Peyer's patch (tissue), 4 donors: ENCODE measurements at regions not wholly inside any gene's neighbourhood (a gene's known extent, or its start where the extent isn't known, plus 50 kb on each side); places are given as distances from the start of the nearest gene placed in this dataset.

Experiments
- DNase-seq, 3 donors: peaks; one replicate each; pipeline ENCODE4 v3.0.0-alpha.2; 2017 to 2019
- H3K27ac ChIP-seq, 4 donors: fragments of 200-600 bp; sonication (generic); one replicate each; pipeline ENCODE4 v1.5.1; 2016 to 2019
- H3K27me3 ChIP-seq, 2 donors: fragments of 200-600 bp; sonication (generic); one replicate each; pipeline ENCODE4 v1.5.1; 2019
- H3K36me3 ChIP-seq, 3 donors: fragments of 200-600 bp; sonication (generic); one replicate each; pipeline ENCODE4 v1.5.1; 2016 to 2019
- H3K4me1 ChIP-seq, 4 donors: fragments of 200-600 bp; sonication (generic); one replicate each; pipeline ENCODE4 v1.5.1; 2016 to 2019
- H3K4me3 ChIP-seq, 4 donors: fragments of 200-600 bp; sonication (generic); 1 replicate in 3 of 4; 2 replicates in 1 of 4; pipeline ENCODE4 v1.5.1; 2016 to 2019; ENCODE audit warnings: mild to moderate bottlenecking in 1 of 4
- H3K9me3 ChIP-seq, 4 donors: fragments of 200-600 bp; sonication (generic); one replicate each; pipeline ENCODE4 v1.5.1; 2016 to 2019; ENCODE audit warnings: mild to moderate bottlenecking in 1 of 4
- POLR2A ChIP-seq, 2 donors: fragments of 450-650 bp; IDR thresholded peaks; one replicate each; pipeline ENCODE4 v1.5.1; 2017; ENCODE audit warnings: antibody characterized with exemption in 2 of 2, mild to moderate bottlenecking in 2 of 2, moderate library complexity in 2 of 2
- TF ChIP-seq, protein P1 (sequence below), 6 experiments: fragments of 450-650 bp in 4 of 6; fragments of 200-600 bp in 2 of 6; sonication (generic) in 1 of 6; IDR thresholded peaks; one replicate each; pipeline ENCODE4 v1.5.1; 2017 to 2019; ENCODE audit warnings: antibody characterized with exemption in 6 of 6, mild to moderate bottlenecking in 3 of 6, moderate library complexity in 1 of 6

DNA sequence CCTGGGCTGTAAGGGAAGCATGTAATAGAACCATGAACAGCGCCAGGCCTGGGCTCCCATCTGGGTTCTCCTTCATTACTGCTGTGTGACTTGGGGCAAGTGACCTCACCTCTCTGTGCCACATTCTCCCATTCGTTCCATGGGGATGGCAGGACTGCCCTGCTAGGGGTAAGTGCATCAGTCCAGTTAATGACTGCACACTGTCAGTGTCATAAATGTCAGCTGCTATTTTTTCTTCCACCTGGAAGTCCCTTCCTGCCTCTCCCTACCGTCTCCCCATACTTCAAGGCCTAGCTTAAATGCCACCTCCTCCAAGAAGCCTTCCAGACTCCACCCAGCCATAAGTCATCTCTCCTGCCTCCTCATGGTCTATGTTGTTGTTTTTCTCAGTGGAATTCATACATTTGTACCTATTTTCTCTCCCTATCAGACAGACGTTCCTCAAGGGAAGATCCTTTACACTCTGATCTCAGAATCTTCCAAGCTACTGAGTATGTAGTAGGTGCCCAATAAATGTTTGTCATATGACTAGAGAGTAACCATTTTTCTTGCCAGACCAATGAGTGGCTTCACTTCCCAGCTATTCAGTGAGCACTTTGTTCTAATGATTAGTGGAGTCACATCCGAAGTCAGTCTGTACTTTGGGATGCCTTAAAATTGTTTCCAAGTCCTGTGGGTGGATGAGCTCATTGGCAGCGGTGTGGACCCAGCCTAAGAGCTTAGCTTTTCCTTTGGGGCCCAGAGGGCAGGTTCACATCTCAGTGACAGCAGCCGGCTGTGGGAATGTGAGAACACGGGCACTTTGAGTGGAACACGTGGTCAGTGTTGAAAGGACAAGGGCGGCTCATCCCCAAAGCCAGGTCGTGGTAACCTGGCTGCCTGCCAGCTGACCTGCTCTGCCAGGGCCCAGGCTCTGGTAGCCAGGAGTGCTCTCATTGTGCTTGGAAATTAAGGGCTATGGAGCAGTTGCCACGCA, 147.5 kb upstream of the GSE1 start:
- Histone ChIP-seq H3K36me3 (no peaks in the 10 kb centered on the region), H3K27me3 (no peaks in the 10 kb centered on the region), H3K4me3 (no peak overlapping the region), H3K27ac (no peak overlapping the region), H3K4me1 (peaks cover 3 to 25% (median 9%) of the 10 kb centered on the region in 4 donors), H3K9me3 (no peaks in the 10 kb centered on the region)
- DNase-seq, result no peak
- no peak for TF ChIP-seq POLR2A (IDR thresholded peaks at IDR 0.05)

DNA sequence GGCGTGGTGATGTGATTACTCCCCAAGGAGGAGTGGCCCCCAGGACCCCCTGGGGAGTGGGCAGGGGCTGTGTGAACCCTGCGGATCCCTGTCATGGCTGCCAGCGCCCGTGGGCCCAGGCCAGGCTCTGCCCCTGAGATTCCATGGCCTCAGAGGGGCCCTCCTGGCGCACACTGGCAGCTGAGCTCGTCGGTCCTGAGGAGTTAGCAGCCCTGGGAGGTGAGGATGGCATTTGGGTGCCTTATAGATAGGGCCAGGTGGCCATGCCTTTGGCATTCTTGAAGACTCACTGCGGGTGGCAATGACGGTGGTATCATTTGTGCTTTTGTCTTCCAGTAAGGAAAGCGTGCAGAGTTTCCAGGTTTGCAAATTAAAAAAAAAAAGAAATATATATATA, 146.8 kb upstream of the GSE1 start:
- no peaks in the 10 kb centered on the region for H3K27me3 ChIP-seq
- H3K4me3 ChIP-seq, result no peak overlapping the region
- DNase-seq, result no peak
- no peaks in the 10 kb centered on the region for H3K36me3 ChIP-seq
- no peaks in the 10 kb centered on the region for H3K9me3 ChIP-seq
- TF ChIP-seq, protein P1, sequence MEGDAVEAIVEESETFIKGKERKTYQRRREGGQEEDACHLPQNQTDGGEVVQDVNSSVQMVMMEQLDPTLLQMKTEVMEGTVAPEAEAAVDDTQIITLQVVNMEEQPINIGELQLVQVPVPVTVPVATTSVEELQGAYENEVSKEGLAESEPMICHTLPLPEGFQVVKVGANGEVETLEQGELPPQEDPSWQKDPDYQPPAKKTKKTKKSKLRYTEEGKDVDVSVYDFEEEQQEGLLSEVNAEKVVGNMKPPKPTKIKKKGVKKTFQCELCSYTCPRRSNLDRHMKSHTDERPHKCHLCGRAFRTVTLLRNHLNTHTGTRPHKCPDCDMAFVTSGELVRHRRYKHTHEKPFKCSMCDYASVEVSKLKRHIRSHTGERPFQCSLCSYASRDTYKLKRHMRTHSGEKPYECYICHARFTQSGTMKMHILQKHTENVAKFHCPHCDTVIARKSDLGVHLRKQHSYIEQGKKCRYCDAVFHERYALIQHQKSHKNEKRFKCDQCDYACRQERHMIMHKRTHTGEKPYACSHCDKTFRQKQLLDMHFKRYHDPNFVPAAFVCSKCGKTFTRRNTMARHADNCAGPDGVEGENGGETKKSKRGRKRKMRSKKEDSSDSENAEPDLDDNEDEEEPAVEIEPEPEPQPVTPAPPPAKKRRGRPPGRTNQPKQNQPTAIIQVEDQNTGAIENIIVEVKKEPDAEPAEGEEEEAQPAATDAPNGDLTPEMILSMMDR (IDR thresholded peaks at IDR 0.05), result no peak
- TF ChIP-seq POLR2A (IDR thresholded peaks at IDR 0.05), result no peak
- peaks cover 3 to 18% (median 9%) of the 10 kb centered on the region in 4 donors for H3K4me1 ChIP-seq
- H3K27ac ChIP-seq, result no peak overlapping the region

DNA sequence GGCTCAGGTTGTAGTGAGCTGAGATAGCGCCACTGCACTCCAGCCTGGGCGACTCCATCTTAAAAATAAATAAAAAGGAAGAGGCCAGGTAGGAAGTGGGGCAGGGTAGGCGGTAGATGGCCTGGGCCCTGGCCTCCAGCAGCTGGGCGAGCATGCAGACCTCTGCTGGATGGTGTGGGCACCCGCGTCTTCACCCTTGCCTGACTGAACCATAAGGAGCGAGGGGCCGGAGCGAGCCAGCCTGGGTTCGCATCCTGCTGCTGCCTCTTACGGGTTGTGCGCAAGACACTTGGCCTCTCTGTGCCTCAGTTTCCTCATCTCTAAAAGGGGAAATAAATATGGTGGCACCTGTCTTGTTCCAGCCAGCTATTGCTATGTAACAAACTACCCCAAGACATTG, 146.1 kb upstream of the GSE1 start:
- H3K36me3 ChIP-seq, result no peaks in the 10 kb centered on the region
- TF ChIP-seq POLR2A (IDR thresholded peaks at IDR 0.05), result no peak
- TF ChIP-seq, protein P1 (IDR thresholded peaks at IDR 0.05), result no peak
- no peaks in the 10 kb centered on the region for H3K27me3 ChIP-seq
- H3K9me3 ChIP-seq, result no peaks in the 10 kb centered on the region
- H3K4me3 ChIP-seq, result no peak overlapping the region
- no peak for DNase-seq
- peaks cover 3 to 11% (median 7%) of the 10 kb centered on the region in 4 donors for H3K4me1 ChIP-seq
- H3K27ac ChIP-seq, result no peak overlapping the region

DNA sequence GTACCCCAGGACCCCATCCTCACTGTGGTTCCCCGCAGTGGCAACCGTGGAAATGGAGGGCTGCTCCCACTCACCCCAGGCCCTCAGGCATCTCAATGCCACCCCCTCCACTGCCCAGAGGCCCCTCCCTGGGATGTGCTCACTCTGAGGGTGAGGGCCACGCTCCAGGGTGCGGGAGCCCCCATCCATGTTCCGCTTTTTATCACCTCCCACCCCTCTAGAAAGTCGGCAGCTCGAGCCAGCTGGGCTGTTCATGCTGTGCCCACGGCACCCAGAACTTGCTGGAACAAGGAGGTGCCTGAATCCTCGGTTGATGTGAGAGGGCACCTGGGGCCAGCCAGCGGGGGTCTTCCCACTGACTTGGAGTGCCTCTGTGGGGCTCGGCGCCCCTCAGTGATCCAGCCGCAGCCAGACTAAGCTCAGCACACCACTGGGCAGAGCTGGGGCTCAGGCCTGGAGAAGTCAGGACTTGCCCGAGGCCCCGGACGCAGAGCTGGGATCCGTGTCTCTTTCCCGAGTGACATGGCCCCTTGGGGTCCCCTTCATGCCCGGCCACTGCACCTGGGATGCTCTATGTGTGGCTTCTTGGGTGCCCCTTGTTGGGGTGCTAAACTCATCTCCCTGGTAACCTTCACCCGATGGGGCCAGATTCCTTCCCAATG, 143.1 kb upstream of the GSE1 start:
- no peak for DNase-seq
- no peak overlapping the region for H3K27ac ChIP-seq
- H3K9me3 ChIP-seq, result no peaks in the 10 kb centered on the region
- TF ChIP-seq POLR2A (IDR thresholded peaks at IDR 0.05), result no peak
- TF ChIP-seq, protein P1 (IDR thresholded peaks at IDR 0.05), result no peak
- H3K4me1 ChIP-seq, result no peaks in the 10 kb centered on the region
- H3K27me3 ChIP-seq, result no peaks in the 10 kb centered on the region
- H3K36me3 ChIP-seq, result no peaks in the 10 kb centered on the region
- H3K4me3 ChIP-seq, result no peak overlapping the region

DNA sequence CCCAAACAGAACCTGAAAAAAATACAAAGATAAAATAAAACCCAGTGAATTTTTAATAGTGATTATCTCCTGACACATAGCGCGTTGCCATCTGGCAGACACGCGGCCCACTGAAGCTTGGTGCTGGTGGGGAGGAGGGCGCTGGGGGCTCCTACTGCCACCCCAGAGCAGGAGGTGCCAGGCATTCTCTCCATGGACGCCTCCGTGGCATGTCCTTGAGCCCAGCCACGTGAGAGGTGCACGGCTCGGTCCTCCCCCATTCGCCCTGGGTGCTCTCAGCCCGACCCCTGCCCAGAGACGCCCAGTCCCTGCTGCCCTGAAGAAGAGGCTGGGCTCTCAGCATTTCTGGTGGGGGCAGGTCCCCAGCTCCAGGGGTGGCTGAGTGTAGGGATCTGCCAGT, 142.2 kb upstream of the GSE1 start:
- no peak for TF ChIP-seq POLR2A (IDR thresholded peaks at IDR 0.05)
- TF ChIP-seq, protein P1 (IDR thresholded peaks at IDR 0.05), result no peak
- Histone ChIP-seq H3K36me3 (no peaks in the 10 kb centered on the region), H3K27ac (no peak overlapping the region), H3K9me3 (no peaks in the 10 kb centered on the region), H3K27me3 (no peaks in the 10 kb centered on the region), H3K4me3 (no peak overlapping the region), H3K4me1 (no peaks in the 10 kb centered on the region)
- DNase-seq, result no peak
